Retinal pigment epithelial cell (primary cell): ENCODE measurements at regions not wholly inside any gene's neighbourhood (a gene's known extent, or its start where the extent isn't known, plus 50 kb on each side); places are given as distances from the start of the nearest gene placed in this dataset.

Source experiments
- DNase-seq: peaks from one replicate; pipeline ENCODE4 v3.0.0-alpha.2; 2010; ENCODE audit warnings: low read depth
- H3K4me3 ChIP-seq: 2 replicates; pipeline ENCODE4 v1.5.1; 2011; ENCODE audit warnings: mild to moderate bottlenecking, low read length, control low read depth, moderate library complexity
- TF ChIP-seq, protein P1 (sequence below): conservative IDR thresholded peaks from 2 replicates; pipeline ENCODE4 v1.5.1; 2011; ENCODE audit warnings: low read depth, low read length, control low read depth, inconsistent platforms

GRCh38 chr3:30306896-30307295 is 299.5 kb upstream of the TGFBR2 start:
- TF ChIP-seq, protein P1, sequence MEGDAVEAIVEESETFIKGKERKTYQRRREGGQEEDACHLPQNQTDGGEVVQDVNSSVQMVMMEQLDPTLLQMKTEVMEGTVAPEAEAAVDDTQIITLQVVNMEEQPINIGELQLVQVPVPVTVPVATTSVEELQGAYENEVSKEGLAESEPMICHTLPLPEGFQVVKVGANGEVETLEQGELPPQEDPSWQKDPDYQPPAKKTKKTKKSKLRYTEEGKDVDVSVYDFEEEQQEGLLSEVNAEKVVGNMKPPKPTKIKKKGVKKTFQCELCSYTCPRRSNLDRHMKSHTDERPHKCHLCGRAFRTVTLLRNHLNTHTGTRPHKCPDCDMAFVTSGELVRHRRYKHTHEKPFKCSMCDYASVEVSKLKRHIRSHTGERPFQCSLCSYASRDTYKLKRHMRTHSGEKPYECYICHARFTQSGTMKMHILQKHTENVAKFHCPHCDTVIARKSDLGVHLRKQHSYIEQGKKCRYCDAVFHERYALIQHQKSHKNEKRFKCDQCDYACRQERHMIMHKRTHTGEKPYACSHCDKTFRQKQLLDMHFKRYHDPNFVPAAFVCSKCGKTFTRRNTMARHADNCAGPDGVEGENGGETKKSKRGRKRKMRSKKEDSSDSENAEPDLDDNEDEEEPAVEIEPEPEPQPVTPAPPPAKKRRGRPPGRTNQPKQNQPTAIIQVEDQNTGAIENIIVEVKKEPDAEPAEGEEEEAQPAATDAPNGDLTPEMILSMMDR: no peak
- no peak for DNase-seq
- no peak overlapping the region for H3K4me3 ChIP-seq

DNA sequence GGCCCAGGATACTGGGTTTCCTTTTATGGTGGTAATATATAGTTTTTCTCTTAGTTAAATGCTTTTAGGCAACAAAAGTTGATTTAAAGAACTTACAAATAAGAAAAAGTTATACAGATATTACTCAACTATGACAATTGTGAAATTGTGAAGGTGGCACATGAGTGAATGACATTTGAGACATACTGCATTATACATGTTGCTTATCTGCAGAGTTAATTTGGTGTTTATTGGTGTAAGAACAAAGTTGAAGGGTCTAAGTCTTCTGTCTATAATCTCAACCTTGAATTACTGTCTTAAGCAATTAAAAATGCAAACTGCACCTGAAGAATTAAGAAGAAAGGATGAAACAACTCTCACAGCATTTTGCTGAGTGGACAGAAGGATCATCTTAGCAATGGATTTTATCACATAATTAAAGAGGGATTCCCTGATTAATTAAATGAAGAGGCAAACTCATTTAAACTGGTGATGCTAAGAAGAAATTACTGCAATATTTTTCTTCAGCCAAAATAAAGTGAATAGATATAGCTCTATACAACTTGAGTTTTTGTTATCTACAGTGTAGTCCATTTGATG is 298.9 kb upstream of the TGFBR2 start:
- TF ChIP-seq, protein P1: no peak
- H3K4me3 ChIP-seq: no peak overlapping the region
- no peak for DNase-seq

GRCh38 chr3:30308131-30308530 is 298.3 kb upstream of the TGFBR2 start:
- DNase-seq: no peak
- no peak overlapping the region for H3K4me3 ChIP-seq
- TF ChIP-seq, protein P1: no peak

- no peak overlapping the region for H3K4me3 ChIP-seq
Observed at GRCh38 chr3:30309961-30310954, 296.1 kb upstream of the TGFBR2 start.

DNA sequence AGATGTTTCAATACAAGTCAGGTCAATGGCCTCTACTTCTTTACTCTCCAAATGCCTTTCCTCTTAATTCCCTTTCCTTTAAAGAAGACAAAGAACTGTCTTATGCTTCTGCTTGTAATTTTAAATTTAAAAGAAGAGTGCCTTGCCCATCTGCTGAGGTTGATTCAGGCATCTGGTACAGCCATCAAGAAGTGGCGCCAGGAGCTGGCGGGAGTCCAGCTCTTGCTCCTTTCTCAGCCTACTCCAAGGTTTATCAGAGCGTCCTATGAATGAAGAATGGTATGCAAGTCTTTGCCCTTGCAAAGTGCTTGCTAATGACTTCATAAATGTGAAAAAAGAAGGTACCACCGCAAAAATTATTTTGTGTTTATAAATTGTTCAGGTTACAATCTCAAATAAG is 294.6 kb upstream of the TGFBR2 start:
- H3K4me3 ChIP-seq: no peak overlapping the region
- TF ChIP-seq, protein P1: no peak
- no peak for DNase-seq

More at GRCh38 chr3:30309961-30310954, 296.1 kb upstream of the TGFBR2 start:
- TF ChIP-seq, protein P1: no peak
- DNase-seq: no peak

- no peak for DNase-seq
- TF ChIP-seq, protein P1: no peak
- H3K4me3 ChIP-seq: no peak overlapping the region
Observed at GRCh38 chr3:30313840-30314239, 292.6 kb upstream of the TGFBR2 start.
